ENCODE measurements at regions not wholly inside any gene's neighbourhood (a gene's known extent, or its start where the extent isn't known, plus 50 kb on each side); places are given as distances from the start of the nearest gene placed in this dataset.

- peaks cover 9% of the 10 kb centered on the region for H3K9me3 Mint-ChIP-seq (ENCODE audit: low read depth)
Measured at GRCh38 chr9:105052346-105052745, 124.4 kb upstream of the ABCA1 start.

GRCh38 chr9:105053209-105053652 is 125.3 kb upstream of the ABCA1 start:
- Mint-ChIP-seq H3K4me3 (ENCODE audit: low read depth) (no peak overlapping the region), H3K9me3 (ENCODE audit: low read depth) (peaks cover 9% of the 10 kb centered on the region), H3K27ac (no peak overlapping the region), H3K36me3 (ENCODE audit: insufficient read depth) (peaks cover 1% of the 10 kb centered on the region), H3K27me3 (peaks cover 5% of the 10 kb centered on the region), H3K4me1 (ENCODE audit: low read depth) (peaks cover 4% of the 10 kb centered on the region)
- no peak for TF ChIP-seq CTCF (IDR thresholded peaks at IDR 0.05; ENCODE audit: unreplicated experiment)
- DNase-seq (ENCODE audit: low spot score, unreplicated experiment) = no peak

More at GRCh38 chr9:105052346-105052745, 124.4 kb upstream of the ABCA1 start:
- TF ChIP-seq CTCF (IDR thresholded peaks at IDR 0.05; ENCODE audit: unreplicated experiment) = no peak
- H3K27me3 Mint-ChIP-seq = peaks cover 5% of the 10 kb centered on the region
- H3K36me3 Mint-ChIP-seq (ENCODE audit: insufficient read depth) = peaks cover 1% of the 10 kb centered on the region
- H3K4me3 Mint-ChIP-seq (ENCODE audit: low read depth) = no peak overlapping the region
- H3K4me1 Mint-ChIP-seq (ENCODE audit: low read depth) = peaks cover 7% of the 10 kb centered on the region
- DNase-seq (ENCODE audit: low spot score, unreplicated experiment) = no peak
- H3K27ac Mint-ChIP-seq = no peak overlapping the region

- no peak overlapping the region for H3K27ac Mint-ChIP-seq
- no peak overlapping the region for H3K4me3 Mint-ChIP-seq (ENCODE audit: low read depth)
- DNase-seq (ENCODE audit: low spot score, unreplicated experiment) = no peak
- H3K36me3 Mint-ChIP-seq (ENCODE audit: insufficient read depth) = peaks cover 1% of the 10 kb centered on the region
- no peak for TF ChIP-seq CTCF (IDR thresholded peaks at IDR 0.05; ENCODE audit: unreplicated experiment)
- peaks cover 5% of the 10 kb centered on the region for H3K27me3 Mint-ChIP-seq
- peaks cover 4% of the 10 kb centered on the region for H3K4me1 Mint-ChIP-seq (ENCODE audit: low read depth)
- peaks cover 9% of the 10 kb centered on the region for H3K9me3 Mint-ChIP-seq (ENCODE audit: low read depth)
Measured at GRCh38 chr9:105054491-105054890, 126.5 kb upstream of the ABCA1 start.

- peaks cover 6% of the 10 kb centered on the region for H3K36me3 Mint-ChIP-seq (ENCODE audit: insufficient read depth)
- no peak for DNase-seq (ENCODE audit: low spot score, unreplicated experiment)
- H3K27me3 Mint-ChIP-seq = peaks cover 7% of the 10 kb centered on the region
- H3K9me3 Mint-ChIP-seq (ENCODE audit: low read depth) = peaks cover 14% of the 10 kb centered on the region
- H3K4me1 Mint-ChIP-seq (ENCODE audit: low read depth) = peaks cover 4% of the 10 kb centered on the region
- no peak overlapping the region for H3K4me3 Mint-ChIP-seq (ENCODE audit: low read depth)
- no peak overlapping the region for H3K27ac Mint-ChIP-seq
- TF ChIP-seq CTCF (IDR thresholded peaks at IDR 0.05; ENCODE audit: unreplicated experiment) = no peak
Measured at GRCh38 chr9:105055917-105056316, 128.0 kb upstream of the ABCA1 start.

GRCh38 chr9:105057551-105057950 is 129.6 kb upstream of the ABCA1 start:
- H3K9me3 Mint-ChIP-seq (ENCODE audit: low read depth) = peaks cover 16% of the 10 kb centered on the region
- H3K4me1 Mint-ChIP-seq (ENCODE audit: low read depth) = peaks cover 9% of the 10 kb centered on the region
- TF ChIP-seq CTCF (IDR thresholded peaks at IDR 0.05; ENCODE audit: unreplicated experiment) = no peak
- H3K27ac Mint-ChIP-seq = no peak overlapping the region
- peaks cover 15% of the 10 kb centered on the region for H3K27me3 Mint-ChIP-seq
- no peak overlapping the region for H3K4me3 Mint-ChIP-seq (ENCODE audit: low read depth)
- DNase-seq (ENCODE audit: low spot score, unreplicated experiment) = no peak
- peaks cover 9% of the 10 kb centered on the region for H3K36me3 Mint-ChIP-seq (ENCODE audit: insufficient read depth)
